Non-pigmented ciliary epithelial cell (primary cell): ENCODE measurements at regions not wholly inside any gene's neighbourhood (a gene's known extent, or its start where the extent isn't known, plus 50 kb on each side); places are given as distances from the start of the nearest gene placed in this dataset.
"Not testable (repeated sequence)": the region's sequence is repeated elsewhere in the genome, so short reads cannot be mapped to it uniquely, and the experiment has no call there.

Experiments
- DNase-seq: peaks from one replicate; pipeline ENCODE4 v3.0.0-alpha.2; 2010; ENCODE audit warnings: low read depth

DNA sequence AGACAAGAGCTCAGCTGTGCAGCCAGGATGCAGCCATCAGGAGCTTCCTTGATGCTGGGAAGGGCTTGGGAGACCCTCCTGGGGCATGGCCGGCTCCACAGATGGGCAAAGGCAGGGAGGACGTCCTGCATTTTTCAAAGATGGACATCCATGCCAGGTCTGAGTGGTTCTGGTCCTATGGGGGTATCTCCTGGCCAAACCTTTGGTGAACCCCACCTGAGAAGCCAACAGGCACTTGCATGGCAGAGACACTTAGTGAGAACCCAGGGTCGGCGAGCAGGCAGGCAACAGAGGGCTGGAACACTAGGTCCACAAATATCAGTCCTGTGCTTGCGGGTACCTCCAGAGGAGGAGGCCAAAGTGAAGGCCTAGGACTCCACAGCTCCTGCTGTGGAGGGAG, 70.0 kb downstream of the KCTD15 start:
- no peak for DNase-seq

DNA sequence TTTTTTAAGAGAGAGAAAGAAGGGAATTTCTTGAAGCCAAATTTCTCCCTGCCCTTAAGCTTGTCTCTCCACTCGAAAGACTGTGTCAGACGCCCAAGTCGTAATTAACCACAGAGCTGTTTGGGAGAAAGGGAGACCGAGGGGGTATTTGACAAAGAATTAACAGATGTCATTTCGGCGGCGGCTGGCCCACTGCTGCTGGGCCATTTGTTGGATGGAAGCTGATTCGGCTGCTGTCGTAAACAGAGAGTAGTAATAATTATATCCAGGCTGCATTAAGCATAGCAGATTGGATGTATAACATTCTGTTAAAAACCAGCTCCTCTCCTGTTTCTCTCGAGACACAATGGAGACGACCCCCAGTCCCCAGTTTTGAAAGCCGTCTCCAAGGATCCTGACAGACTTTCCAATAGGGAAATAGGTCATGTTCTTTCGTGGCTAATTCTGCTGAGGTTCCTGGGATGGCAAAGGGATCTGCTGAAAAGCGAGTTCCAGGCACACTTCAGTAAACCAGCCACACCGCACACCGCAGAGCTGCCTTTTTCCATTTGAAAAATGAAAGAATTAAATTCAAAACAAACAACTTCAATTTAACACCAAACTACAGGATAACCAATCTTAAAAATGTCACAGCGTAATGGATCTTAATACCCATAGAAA, 71.5 kb downstream of the KCTD15 start:
- DNase-seq = no peak

DNA sequence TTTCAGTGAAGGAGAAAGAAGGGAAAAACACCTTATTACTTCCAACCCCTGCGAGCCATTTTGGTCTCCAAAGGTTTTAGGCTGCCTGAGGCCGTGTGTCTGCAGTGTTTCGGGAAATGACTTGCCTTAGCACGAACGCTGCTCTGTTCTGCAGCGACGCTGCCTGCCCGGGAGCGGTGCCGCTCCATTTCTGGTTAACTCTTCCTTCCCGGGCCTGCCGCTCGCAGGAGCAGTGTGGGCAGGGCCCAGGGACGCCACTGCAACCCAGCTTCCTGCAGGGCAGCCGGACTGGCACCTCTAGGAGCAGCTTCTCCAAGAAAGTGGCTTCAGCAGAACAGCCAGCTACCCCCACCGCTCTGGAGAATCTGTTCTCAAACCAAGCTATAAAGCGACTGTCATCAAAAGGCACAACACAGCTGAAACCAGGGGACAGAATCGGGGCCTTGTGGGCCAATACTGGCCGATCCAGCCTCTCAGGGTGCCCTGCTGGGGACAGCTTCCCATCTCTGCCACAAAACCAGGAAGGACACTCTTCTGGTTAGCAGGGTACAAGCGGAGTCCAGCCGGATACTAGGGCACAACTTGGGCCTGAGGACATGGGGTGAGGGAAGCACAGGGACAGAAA, 72.2 kb downstream of the KCTD15 start:
- DNase-seq = no peak

DNA sequence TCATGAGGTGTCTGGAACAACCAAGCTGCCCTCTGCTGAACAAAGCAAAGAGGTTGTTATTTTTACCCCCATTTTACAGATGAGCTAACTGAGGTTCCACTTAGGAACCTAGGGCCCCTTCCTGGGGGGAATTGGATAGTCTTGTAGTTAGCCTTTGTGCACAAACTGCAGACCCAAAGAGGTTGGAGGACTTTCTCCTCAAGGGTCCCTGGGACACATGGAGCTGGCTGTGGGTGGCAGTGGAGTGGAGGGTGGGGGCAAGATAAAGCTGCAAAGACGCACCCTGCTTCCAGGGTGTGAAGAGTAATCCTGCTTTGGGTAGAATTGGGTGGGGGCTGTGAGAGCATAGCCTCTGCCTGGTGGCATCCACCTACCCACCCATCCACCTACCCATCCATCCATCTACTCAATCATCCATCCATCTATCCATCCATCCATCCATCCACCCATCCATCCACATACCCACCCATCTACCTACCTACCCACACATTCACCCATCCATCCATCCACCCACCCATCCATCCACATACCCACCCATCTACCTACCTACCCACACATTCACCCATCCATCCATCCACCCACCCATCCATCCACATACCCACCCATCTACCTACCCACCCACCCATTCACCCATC, 73.7 kb downstream of the KCTD15 start:
- DNase-seq = not testable (repeated sequence)

DNA sequence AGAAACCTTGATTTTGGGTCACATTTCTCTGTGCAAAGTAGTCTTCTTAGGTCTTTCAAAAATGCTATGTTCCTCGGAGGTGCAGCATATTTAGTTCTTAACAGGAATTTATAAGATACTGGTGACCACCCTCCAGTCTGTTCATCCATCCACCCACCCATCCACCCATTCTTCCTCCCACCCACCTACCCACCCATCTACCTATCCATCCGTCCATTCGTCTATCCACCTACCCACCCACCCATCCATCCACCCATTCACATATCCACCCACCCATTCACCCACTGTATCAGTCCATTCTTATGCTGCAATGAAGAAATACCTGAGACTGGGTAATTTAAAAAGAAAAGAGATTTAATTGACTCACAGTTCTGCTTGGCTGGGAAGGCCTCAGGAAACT, 74.9 kb downstream of the KCTD15 start:
- no peak for DNase-seq

DNA sequence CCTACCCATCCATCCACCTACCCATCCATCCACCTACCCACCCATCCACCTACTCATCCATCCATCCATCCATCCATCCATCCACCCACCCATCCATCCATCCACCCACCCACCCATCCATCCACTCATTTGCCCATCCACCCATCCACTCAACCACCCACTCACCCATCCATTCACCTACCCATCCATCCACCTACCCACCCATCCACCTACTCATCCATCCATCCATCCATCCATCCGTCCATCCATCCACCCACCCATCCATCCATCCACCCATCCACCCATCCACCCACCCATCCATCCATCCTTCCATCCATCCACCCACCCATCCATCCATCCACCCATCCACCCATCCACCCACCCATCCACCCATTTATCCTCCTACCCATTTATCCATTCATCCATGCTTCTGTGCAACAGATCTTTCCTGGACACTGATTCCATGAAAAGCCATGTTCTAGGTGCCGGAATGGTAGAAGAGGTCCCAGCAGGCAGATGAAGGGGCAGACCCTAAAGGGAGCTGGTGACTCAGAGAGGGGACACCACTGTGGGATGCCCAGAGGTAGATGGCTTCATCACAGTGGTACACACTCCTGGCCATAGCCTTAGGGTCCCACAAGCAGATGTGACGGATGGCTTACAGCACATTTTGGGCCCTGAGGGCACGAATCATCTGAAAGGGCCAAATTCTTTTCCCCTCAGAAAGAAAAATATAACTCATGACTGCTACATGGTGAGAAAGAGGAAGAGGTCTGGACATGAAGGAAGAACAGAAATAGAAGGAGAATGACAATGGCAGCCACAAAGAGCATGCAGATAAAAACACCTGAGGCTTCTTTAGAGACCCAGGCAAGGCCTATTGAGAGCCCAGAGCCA, 76.0 kb downstream of the KCTD15 start:
- no peak for DNase-seq

DNA sequence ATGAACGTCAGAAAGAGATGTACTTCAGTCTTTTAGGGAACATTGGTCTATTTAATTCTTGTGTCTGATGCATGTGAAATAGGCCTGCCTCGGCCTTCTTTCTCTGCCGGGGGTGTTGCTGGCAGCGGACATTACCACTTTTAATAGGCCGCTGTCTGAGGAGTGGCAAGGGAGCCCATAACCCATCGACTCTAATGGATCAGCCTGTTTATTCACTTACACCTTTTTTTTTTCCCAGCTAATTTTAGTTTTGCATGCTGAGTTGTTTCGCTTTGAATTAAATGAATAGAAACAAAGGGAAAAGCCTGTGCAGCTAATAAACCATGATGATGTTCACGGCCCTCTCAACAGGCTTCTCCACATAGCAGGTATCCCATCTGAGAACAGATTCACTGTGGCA, 78.4 kb downstream of the KCTD15 start:
- no peak for DNase-seq

DNA sequence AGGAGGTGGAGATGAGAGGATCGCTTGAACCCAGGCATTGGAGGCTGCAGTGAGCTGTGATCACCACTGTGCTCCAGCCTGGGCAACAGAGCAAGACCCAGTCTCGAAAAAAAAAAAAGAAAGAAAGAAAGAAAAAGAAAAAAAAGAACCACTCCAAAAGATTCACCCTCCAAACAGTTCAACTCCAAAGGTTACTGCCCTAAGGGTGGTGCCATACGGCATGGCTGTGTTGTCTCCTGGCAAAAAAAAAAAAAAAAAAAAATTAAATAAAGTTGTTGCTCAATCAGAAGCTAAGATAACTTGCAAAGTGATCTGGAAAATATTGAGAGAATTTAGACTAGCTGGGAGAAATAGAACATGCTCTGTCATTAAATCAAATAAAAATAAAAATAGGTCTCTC, 79.5 kb downstream of the KCTD15 start:
- no peak for DNase-seq

DNA sequence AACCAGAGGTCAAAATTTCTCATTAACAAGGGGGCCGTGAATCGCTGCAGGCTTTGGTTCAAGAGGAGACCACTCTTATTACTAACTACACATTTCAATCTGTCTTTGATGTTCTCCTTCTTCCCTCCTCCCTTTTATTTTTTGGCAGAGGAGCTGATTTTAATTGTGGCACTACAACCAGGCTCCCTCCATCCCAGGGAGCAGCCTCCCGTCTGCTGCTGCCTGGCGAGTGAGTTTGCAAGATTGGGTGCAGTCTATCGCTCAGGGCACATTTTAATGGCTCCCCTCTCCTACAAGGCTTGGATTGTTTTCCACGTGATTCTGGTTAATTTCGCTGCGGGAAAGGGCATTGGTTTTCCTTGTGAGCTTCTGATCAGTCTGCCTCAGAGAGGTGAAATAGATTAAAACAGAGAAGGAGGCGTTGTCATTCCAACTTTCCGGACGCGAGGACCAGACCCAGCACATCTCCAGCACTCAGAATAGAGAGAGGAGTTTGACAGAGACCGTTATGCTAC, 81.4 kb downstream of the KCTD15 start:
- DNase-seq = no peak

DNA sequence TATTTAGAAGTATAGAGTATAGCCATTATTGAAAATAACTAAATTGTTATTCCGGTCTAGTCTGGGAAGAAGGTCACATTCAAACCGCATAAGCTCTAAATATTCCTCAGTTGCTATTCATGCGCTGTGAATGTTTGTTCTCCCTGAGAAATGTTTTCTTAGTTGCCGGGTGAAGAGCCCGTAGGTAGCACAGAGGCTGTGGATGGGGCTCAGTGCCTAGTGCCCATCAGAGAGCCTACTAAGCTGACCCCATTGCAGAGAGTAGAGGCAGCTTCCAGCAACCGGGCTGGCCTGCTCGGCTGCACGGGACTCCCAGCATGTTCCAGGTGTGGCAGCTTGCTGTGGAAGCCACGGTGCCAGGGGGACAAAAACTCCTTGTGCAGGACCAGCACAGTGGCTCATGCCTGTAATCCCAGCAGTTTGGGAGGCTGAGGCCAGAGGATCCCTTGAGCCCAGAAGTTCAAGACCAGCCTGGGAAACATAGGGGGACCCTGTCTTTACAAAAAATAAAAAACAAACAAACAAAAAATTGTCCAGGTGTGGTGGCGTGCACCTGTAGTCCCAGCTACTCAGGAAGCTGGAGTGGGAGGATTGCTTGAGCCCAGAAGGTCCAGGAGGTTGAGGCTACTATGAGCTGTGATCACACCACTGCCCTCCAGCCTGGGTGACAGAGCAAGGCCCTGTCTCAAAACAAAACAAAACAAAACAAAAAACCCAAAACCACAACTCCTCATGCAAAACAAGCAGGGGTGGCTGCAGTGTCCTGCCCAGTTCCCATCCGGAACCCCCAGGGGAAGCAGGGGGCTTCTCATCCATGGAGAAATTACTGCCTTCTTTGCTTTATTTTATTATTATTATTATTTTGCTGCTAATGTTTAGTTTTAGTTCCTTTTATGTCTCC, 82.5 kb downstream of the KCTD15 start:
- no peak for DNase-seq

DNA sequence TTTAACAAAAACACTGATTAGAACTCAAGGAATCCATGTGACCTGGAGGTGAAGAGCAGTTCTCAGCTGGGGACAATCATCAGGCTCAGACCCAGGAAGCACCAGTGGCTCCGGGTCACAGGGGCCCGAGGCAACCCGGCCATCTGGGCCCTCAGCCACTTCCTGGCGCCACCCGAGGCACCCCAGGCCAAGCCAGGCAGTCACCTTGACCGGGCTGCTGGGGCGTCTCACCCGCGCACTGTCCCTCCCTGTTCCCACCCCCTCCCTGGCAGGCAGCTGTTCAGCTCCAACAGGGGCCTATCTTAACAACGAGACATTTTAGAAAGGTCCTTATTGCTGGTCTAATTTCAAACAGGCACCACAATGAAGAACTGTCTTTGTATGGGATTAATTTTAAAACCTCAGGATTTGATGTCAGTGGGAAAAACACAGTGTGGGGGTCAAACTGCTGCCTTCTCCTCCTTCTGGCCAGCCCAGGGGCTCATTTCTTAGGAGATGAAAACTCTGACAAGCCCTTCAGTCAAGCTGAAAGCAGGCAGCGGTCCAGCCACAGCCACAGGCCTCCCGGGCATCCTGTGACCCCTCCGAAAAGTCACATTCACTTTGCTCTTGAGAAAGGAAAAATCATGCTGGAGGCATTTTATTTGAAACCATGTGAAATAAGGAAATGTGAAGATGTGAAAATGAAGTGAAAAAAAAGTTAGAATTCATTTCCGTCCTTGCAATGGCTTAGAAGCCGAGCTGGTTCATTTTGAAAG, 83.3 kb downstream of the KCTD15 start:
- DNase-seq = no peak

DNA sequence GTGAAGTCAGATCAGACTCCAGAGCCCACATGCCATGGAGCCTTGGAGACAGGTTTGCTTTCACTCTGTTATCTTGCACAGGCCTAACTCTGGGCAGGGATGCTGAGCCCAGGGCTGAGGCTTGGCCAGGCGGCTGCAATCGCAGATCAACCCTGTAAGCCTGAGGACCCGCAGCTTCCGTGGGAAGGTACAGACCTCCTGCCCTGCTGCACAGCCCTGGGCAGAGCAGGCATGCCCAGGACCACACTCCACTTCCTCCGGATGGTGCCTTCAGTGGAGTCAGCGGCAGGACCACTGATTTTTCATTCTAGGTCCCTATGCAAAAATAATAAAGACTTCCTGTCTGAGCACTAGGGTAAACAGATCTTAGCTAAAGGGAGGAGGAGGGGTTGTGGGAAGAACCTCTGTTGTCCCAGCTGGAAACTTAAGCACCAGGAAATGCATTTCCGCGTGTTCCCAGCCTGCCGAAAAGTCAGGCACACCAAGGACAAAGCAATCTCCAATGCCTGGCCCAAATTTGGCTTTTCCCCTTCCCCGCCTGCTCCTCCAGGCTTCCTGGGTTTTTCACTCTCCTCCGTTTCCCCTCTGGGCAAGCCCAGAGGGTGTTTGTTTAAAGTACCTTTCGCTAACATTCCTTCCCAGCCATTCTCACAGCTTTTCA, 87.3 kb downstream of the KCTD15 start:
- DNase-seq = no peak

DNA sequence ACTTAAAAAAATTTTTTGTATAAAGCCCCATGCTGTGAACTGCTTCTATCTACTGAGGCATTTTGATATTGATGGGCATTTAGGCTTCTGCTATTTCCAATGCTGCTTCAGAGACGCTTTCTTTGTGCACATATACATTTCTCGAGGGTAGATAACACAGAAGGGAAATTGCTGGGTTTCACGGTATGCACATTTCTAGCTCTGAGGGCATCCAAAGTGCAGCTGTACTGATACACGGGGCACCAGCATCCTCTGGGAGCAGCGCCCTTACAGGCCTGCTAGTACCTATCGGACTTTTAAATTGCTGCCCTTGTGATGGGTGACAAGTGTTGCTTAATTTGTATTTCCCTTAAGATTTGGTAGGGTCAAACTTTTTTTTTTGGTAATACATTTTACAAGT, 88.6 kb downstream of the KCTD15 start:
- no peak for DNase-seq

DNA sequence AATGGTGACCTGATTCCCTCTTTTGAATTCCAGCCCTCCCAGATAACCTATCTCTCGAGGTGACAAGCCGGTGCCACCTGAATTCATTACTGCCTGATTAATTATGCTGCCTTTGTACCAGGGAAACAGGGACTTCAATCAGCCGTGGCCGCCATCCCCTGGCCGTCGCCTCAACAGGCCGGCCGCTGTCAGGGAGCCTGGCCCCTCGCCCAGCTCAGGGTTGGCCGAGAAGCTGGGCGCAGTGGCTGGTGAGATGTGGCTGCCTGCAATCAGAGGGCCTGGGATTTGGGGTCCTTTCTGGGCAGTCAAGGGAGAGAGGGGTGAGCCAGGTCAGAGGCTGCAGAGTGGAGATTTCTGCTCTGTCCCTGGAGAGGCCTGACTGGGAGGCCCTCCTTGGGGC, 91.2 kb downstream of the KCTD15 start:
- DNase-seq = no peak

DNA sequence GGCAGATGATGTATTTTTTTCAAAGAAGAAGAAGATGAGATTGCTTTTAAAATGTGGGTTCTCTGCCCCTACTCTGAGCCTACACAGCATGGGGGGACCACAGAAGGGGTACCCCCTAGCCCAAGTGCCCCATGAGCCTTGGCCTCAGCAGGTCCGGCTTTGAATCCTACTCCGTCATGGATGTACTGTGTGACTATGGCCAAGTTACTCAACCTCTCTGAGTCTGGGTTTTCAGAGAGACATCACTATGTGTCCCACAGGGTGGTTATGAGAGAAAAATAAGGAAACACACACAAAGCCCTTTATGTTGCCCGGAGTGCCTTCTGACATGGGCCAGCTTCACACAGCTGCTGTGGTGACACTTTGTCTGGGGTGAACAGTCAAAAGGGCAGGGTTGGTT, 92.0 kb downstream of the KCTD15 start:
- no peak for DNase-seq

DNA sequence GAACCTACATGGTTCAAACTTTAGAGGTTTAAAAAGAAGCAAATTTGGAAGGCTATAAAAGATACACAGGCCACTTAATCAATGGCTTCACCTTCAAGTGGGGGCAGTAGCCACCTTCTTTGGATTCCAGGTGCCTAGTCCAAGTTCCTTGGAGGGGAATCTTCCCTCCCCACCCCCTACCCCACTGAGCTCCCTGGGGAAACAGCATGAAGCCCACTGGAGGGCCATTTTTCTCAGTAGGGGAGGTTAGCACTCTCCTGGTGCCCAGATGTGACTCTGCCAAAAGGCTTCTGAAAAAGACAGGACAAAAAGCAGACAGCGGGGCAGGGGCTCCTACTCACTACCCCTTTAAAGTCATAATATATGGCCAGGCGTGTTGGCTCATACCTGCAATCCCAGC, 93.9 kb downstream of the KCTD15 start:
- DNase-seq = no peak

DNA sequence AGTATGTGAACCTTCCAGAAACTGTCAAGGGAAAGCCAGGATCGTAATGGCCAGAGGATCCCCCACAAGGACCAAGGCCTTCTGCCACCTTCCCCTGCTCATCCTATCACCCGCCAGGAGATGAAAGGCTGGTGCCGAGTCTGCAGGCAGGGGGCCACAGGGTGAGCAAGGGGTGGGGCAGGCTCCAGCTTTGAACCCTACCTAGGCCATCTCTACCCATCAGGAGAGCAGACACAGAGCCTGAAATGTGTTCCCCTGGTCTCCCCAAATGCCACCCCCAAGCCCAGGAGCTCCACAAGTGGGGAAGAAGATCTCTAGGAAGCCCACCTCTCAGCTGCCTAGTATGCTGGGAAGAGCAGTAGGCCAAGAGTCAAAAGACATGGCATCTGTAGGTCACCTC, 95.1 kb downstream of the KCTD15 start:
- no peak for DNase-seq

DNA sequence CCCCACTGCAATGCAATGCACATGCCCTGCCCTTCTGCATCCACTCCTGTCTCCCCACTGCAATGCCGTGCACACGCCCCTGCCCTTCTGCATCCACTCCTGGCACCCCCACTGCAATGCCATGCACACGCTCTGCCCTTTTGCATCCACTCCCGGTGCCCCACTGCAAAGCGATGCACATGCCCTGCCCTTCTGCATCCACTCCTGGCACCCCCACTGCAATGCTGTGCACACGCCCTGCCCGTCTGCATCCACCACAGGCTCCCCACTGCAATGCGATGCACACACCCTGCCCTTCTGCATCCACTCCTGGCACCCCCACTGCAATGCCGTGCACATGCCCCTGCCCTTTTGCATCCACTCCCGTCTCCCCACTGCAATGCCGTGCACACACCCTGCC, 98.1 kb downstream of the KCTD15 start:
- DNase-seq = no peak

DNA sequence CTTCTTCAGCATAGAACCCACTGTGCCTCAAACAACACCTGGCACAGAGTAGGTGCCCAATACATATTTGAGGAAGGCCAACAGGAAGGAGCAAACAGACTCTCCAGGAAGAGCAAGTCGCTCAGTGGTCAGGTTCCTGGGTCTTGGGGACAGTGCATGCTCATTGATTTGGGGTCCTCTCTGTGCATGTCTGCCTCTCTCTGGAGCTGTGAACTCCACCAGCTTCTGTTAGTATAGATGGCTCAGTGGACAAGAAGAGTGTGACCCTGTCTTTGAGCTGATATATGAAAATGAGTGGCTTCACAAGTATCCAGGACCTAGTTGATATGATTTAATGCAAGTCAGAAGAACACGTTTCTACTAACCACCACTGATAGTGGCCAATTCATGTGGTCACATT, 98.7 kb downstream of the KCTD15 start:
- no peak for DNase-seq

DNA sequence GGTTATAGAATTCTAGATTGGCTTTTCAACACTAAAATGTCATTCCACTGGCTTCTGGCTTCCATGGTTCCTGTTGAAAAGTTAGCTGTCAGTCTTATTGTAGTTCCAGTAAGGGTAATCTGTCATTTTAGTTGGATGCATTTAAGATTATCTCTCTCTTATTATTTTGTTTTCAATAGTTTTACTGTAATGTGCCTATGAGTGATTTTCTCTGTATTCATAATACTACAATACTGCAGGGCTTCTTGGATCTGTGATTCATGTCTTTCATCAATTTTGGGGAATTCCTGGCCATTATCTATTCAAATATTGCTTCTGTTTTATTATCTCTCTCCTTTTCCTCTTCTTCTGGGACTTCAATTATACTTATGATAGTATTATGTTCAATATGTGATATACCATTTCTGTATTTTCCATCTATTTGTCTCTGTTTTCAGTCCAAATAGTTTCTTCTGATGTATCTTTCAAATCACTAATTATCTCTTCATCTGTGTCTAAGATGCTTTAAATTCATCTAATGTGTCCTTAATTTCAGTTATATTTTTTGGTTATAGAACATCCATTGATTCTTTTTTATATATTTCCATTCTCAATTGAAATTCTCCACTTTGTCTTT, 101.5 kb downstream of the KCTD15 start:
- no peak for DNase-seq
